NOMO-1 (cell line): ENCODE measurements at regions not wholly inside any gene's neighbourhood (a gene's known extent, or its start where the extent isn't known, plus 50 kb on each side); places are given as distances from the start of the nearest gene placed in this dataset.
"Not testable (repeated sequence)": the region's sequence is repeated elsewhere in the genome, so short reads cannot be mapped to it uniquely, and the experiment has no call there.

Experiments used
- DNase-seq, 2 experiments: peaks; one replicate each; lab custom pipeline; 2025; ENCODE audit not compliant: unreplicated experiment in 2 of 2; lab: John Stamatoyannopoulos, UW

- not testable (repeated sequence) for DNase-seq
Measured at GRCh38 chr10:6830981-6831380, 250.9 kb upstream of the PRKCQ start.

- DNase-seq: not testable (repeated sequence)
Measured at GRCh38 chr10:6824793-6825192, 244.7 kb upstream of the PRKCQ start.

- no peak for DNase-seq
Measured at GRCh38 chr10:6823770-6824169, 243.7 kb upstream of the PRKCQ start.

GRCh38 chr10:6819301-6819700 is 239.2 kb upstream of the PRKCQ start:
- no peak for DNase-seq

GRCh38 chr10:6817770-6818169 is 237.7 kb upstream of the PRKCQ start:
- no peak for DNase-seq

GRCh38 chr10:6815346-6815745 is 235.3 kb upstream of the PRKCQ start:
- no peak for DNase-seq

GRCh38 chr10:6813856-6814255 is 233.8 kb upstream of the PRKCQ start:
- DNase-seq: no peak

GRCh38 chr10:6813306-6813705 is 233.2 kb upstream of the PRKCQ start:
- DNase-seq: no peak

- DNase-seq: no peak
Measured at GRCh38 chr10:6811153-6811552, 231.1 kb upstream of the PRKCQ start.

- no peak for DNase-seq
Measured at GRCh38 chr10:6803427-6803783, 223.3 kb upstream of the PRKCQ start.

GRCh38 chr10:6802759-6803426 is 222.8 kb upstream of the PRKCQ start:
- DNase-seq: no peak

GRCh38 chr10:6796231-6796630 is 216.2 kb upstream of the PRKCQ start:
- no peak for DNase-seq

- no peak for DNase-seq
Measured at GRCh38 chr10:6795541-6795940, 215.5 kb upstream of the PRKCQ start.

- DNase-seq: not testable (repeated sequence)
Measured at GRCh38 chr10:6794841-6795240, 214.8 kb upstream of the PRKCQ start.

- DNase-seq: no peak
Measured at GRCh38 chr10:6794441-6794840, 214.4 kb upstream of the PRKCQ start.

- DNase-seq: no peak
Measured at GRCh38 chr10:6788731-6789130, 208.7 kb upstream of the PRKCQ start.

- DNase-seq: no peak
Measured at GRCh38 chr10:6788231-6788630, 208.2 kb upstream of the PRKCQ start.

- DNase-seq: no peak
Measured at GRCh38 chr10:6787718-6788117, 207.6 kb upstream of the PRKCQ start.

GRCh38 chr10:6787091-6787490 is 207.0 kb upstream of the PRKCQ start:
- DNase-seq: no peak

GRCh38 chr10:6786579-6787031 is 206.5 kb upstream of the PRKCQ start:
- DNase-seq: no peak

- not testable (repeated sequence) for DNase-seq
Measured at GRCh38 chr10:6784429-6784828, 204.4 kb upstream of the PRKCQ start.

GRCh38 chr10:6783471-6783870 is 203.4 kb upstream of the PRKCQ start:
- no peak for DNase-seq

GRCh38 chr10:6782378-6782777 is 202.3 kb upstream of the PRKCQ start:
- no peak for DNase-seq
